DMS53 treated with DMSO at 0.1 percent for 48 hours (cell line): ENCODE measurements at regions not wholly inside any gene's neighbourhood (a gene's known extent, or its start where the extent isn't known, plus 50 kb on each side); places are given as distances from the start of the nearest gene placed in this dataset.

Experiments used
- DNase-seq: peaks from one replicate; lab custom pipeline; 2025; ENCODE audit not compliant: unreplicated experiment; lab: John Stamatoyannopoulos, UW

GRCh38 chr11:79762279-79762921 lies 321.6 kb upstream of the TENM4 start:
- DNase-seq, result peak; percentile 66

GRCh38 chr11:79758325-79758724 lies 317.5 kb upstream of the TENM4 start:
- no peak for DNase-seq

GRCh38 chr11:79747406-79747805 lies 306.6 kb upstream of the TENM4 start:
- no peak for DNase-seq

DNA sequence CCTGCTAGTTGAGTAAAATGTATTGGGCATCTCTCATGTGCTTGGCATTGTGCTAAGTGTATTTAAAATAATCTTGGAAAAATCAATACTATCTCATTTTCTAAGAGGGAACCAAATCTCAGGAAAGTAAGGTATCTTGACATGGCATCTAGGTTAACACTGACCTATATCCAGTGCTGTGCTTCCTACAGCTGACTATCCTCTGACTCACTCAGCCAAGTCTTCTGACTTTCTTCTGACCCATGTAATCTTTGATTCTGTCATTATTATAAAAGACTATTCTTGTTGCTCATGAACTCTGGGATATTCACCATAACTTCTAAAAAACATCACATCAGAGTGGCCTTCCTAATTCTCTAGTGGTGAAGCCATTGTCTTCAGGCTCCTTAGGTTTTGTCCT lies 304.1 kb upstream of the TENM4 start:
- no peak for DNase-seq

DNA sequence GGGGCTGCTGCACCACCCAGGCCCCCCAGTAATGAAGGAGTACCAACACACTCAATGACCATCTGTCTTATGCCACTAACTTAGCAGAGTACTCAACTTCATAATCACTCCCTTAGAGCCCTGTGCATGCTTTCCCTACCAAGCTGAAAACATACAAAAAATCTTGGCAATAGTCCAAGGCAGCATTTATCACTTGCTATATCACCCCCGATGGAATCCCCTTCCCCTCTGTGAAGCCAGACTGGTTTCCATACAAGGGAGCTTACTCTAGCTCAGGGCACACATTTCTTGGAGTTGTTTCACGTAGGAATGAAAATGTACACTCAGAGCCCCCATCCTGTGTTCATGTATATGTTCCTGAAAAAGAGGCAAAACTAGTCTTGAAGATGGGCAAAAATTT lies 301.3 kb upstream of the TENM4 start:
- no peak for DNase-seq

GRCh38 chr11:79739591-79739990 lies 298.8 kb upstream of the TENM4 start:
- DNase-seq, result no peak

DNA sequence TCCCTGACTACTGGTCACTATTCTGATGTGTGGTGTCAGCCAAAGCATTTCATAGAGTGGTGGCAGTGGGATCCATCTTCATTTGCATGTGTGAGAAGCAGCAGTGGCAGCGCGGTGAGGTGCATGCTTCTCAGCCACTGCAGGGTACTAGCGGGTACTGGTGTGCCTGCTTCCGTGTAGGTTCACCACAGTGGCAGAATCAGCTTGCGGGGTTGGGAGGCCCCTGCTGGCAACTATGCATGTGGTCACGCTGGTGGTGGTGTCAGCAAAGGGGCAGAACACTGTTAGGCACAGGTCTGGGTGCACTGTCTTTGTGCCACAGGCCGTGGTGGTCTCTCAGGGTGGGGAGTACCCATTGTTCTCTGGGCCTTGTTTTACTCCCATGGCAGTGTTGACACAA lies 286.4 kb upstream of the TENM4 start:
- no peak for DNase-seq

- DNase-seq, result no peak
Observed at GRCh38 chr11:79720115-79720514, 279.3 kb upstream of the TENM4 start.

DNA sequence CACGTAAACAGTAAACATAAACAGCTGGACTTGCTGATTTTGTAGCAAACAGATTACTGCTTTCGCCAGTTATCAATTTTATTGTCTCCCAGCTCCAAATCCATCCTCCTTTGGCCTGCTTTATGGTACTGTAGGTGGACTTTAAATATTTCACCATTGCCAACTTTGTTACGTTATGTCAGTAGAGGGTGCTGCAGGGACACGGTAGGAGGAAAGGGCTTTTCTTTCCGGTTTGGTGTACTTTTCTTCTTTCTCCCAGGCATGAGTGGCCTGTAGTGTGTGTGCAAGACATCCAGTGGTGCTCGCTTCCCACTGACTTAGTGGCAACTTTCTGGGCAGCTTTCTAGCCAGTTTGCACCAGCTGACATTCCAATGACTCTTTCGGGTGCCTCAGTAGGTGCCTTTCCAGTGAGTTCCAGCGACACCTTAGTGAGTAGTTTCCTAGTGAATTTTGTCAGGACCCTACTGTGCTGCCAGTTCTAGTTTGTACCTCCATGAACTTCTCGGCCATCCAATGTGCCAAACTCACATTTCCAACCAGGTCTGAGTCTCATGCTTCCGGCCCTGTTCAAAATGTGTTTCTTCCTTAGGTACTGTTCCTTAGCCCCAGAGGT lies 267.6 kb upstream of the TENM4 start:
- DNase-seq, result peak; percentile 96

GRCh38 chr11:79705648-79706047 lies 264.8 kb upstream of the TENM4 start:
- no peak for DNase-seq

- DNase-seq, result no peak
Observed at GRCh38 chr11:79702303-79702702, 261.5 kb upstream of the TENM4 start.

DNA sequence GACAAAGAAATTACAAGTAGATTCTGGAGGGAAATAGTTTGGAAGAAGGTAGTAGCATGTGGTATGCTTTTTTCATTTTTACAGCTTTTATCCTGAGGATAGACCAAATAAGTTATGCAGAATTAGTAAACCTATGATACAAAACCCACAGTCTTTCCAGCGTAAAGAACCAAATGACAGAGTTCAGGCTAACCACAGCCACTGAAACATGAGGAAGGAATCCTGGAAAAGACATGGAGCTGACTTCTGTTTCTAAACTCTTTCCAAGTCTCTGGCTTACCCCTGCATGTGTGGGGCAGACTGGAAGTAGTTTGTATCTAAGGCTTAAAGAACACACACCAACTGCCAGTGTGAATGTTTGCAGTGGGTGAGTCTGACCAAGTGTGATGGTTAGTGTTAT lies 258.4 kb upstream of the TENM4 start:
- DNase-seq, result no peak

DNA sequence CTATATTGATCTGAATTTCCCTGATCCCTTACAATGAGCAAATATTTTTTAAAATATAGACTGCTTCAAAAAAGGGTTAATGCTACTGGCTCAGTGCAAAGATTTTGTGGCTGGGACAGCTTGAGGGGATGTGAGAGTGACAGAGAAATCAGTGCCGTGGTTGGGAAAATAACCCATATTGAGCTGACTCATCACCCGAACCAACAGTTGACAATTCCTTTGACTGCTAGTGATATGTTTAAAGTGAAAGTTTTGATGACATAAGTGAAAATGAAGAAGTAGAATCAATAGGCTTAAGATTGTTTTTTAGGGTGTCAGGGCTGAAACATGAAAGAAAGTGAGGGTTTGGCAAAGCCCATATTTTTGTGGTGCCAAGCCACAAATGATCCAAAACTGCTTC lies 257.1 kb upstream of the TENM4 start:
- DNase-seq, result no peak

DNA sequence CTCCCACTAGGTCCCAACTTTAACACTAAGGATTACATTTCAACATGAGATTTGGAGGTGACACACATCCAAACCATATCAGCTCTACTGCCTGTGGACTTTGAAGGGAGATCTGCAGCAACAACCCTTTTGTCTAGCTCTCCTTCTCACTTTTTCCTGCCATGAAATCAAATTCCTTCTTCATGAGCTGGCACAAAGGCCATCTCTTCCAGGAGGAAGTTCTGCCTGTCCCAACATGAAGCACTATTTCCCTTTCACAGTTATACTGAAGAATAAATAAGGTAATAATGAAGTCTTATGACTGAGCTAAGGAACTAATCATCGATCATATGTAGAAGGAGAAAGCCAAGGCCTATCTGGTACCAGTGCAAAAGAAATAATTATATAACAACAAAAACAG lies 253.5 kb upstream of the TENM4 start:
- DNase-seq, result no peak

GRCh38 chr11:79691445-79691844 lies 250.6 kb upstream of the TENM4 start:
- no peak for DNase-seq

- no peak for DNase-seq
Observed at GRCh38 chr11:79686703-79687419, 246.0 kb upstream of the TENM4 start.

DNA sequence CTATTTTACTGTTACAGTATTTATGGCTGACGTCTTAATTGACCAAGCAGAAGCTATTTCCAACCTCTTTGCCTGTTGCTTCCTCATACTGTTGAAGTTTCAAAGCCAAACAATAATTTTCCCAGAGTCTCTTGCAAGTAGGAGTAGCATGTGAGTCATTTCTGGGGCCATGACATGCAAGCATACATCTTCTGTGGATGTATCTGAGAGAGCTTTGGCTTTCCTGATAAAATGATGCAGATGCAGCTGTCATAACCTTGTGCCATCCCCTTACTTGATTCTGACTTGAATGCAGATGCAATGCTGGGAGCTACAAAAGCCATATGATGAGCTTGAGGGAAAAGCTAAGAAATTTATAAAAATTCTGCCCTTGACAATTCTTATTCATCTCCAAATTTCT lies 243.1 kb upstream of the TENM4 start:
- no peak for DNase-seq

DNA sequence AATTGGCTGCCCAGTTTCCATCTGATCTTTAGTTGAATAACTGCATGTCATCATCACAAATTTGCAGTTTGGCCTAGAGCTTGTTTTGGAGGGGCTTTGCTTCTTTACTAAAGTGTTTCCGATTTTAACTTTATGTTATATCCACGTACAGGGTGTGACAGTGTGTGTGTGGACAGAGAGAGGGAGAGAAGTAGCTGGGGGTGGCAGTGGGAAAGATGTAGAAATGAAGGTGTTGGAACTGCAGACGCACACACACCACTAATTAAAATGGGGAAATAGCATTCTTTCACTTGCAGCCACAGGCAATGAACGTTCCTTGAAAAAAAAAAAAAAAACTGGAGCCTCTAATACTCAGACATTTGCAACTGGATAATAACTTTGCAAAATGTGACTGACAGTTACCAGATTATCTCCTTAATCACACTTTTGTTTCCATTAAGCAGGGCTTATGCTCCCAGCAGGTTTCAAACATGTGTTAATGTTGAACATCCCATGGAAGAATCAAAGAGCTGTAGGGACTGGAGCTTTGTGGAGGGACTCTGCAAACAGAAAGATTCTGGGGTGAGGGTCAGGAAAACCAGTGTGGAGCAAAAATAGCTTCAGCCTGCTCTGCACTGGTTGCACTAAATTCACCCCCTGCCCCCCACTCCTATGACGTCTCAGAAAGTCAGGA lies 238.1 kb upstream of the TENM4 start:
- no peak for DNase-seq

GRCh38 chr11:79676396-79676795 lies 235.6 kb upstream of the TENM4 start:
- DNase-seq, result no peak

DNA sequence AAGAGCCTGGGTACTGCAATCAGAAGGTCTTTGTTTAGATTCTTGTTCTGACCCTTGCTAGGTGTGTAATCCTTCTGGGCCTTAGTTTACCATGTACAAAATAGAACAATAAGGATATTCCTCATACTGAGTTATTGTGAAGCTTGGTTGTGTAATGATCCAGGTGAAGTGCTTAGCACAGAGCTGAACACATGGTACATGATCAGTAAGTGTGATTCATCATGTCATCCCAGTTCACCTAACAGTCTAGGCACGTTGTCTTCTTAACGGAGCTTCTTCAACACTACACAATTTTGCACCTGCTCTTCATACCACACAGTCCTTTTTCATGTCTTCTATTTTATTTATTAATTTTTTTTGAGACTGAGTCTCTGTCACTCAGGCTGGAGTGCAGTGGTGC lies 234.3 kb upstream of the TENM4 start:
- DNase-seq, result no peak

DNA sequence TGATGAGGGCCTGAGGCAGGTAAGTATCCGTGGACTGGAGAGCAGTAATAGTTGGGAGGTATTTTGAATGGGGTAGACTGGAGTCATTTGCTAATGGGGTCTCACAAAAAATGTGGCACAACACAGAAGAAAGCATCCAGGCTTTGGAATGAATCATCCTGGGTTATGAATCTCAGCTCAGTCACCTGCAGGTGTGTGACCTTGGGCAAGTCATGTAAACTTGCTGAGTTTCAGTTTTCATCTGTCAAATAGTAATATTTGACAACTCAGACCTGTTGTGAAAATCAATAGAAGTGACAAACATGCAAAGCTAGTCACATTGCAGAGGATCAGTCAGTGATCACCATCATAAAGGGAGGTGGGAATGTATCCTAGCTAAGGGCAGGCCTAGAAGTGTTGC lies 232.0 kb upstream of the TENM4 start:
- DNase-seq, result no peak

- DNase-seq, result no peak
Observed at GRCh38 chr11:79671401-79671800, 230.6 kb upstream of the TENM4 start.
